Stimulated activated CD8-positive, alpha-beta memory T cell treated with anti-CD3 and anti-CD28 coated beads, Interleukin-4, amount 100 ng/mL, for 4 hours (primary cell): ENCODE measurements at regions not wholly inside any gene's neighbourhood (a gene's known extent, or its start where the extent isn't known, plus 50 kb on each side); places are given as distances from the start of the nearest gene placed in this dataset.

Source experiments
- DNase-seq, 2 donors: peaks; one replicate each; pipeline ENCODE4 v3.0.0-alpha.2; 2020; ENCODE audit warnings: low read depth in 2 of 2, low spot score in 1 of 2

- DNase-seq = no peak
Measured at GRCh38 chr14:87014856-87015255, 978.1 kb downstream of the GALC start.

- no peak for DNase-seq
Measured at GRCh38 chr14:87013583-87013982, 979.4 kb downstream of the GALC start.

DNA sequence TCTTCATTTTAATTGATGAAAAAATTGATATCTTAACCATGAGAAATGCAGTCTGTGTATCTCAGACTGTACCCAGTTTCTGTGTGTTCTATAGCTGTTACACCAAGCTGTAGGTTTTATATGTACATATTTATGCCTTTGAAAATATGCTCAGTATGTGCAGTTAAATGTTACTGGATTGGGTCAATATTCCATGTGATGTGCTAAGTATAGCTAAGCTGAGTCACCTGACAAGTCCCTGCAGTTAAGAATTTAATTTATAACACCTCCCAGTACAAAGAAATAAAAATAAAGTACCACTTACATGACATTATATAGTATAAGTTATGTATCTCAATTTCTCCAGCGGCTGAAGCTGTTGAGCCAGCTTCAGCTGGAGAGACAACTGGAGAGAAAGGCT lies 984.0 kb downstream of the GALC start:
- no peak for DNase-seq

- DNase-seq = no peak
Measured at GRCh38 chr14:87005280-87005679, 987.7 kb downstream of the GALC start.

DNA sequence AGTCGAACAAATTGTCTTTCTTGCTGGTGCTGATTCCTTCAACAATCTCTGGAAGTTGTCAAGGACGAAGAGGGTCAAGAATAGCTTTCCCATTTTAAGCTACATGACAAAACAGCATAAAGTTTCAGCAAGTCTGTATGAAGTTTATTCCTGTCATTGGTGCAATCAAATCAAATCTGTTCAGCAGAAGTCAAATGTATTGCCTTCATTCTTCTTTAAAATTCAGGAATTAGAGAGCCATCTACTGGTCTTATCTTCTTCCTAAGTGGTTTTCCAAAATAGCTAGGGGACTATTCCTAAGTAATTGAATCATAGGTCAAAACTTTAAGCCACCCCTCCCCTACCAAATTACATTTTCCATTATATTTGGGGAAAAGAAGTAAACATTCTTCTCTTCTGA lies 990.2 kb downstream of the GALC start:
- DNase-seq = no peak

DNA sequence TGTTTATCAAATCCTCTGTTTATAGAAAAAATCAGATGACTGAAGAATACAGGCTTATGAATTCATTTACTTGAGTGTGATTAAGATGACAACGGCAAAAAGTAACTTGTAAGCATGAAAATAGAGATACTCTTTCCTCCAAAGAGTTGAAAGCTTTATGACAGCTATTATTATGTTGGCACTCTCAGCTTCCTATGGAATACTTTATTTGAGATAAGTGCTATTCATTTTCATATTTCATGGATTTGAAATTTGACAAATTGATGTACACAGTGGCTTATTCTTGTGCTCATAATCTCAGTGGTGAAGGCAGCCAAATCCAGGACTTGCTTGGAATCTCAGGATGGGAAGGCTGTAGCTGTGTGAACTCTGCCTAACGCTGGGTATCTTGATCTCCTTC lies 991.6 kb downstream of the GALC start:
- no peak for DNase-seq

GRCh38 chr14:87000081-87000480 lies 992.9 kb downstream of the GALC start:
- no peak for DNase-seq

DNA sequence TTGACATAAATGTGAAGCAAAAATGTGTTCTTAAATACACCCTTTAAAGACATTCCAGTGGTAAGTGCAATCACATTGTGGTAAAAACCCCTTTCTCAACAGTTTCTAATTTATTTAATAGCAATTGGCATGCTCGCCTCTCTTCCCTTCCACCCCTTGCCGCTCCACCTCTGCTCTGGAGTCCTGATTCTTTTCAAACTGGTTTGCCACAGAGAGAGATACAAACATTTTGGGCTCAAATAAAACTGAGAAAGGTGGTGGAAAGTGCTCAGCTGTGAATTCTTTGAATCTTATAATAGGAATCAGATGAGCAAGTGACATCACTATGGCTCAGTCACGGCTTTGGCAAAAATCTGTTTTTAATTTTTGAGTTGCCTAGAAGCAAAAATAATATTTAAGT lies 993.9 kb downstream of the GALC start:
- no peak for DNase-seq

DNA sequence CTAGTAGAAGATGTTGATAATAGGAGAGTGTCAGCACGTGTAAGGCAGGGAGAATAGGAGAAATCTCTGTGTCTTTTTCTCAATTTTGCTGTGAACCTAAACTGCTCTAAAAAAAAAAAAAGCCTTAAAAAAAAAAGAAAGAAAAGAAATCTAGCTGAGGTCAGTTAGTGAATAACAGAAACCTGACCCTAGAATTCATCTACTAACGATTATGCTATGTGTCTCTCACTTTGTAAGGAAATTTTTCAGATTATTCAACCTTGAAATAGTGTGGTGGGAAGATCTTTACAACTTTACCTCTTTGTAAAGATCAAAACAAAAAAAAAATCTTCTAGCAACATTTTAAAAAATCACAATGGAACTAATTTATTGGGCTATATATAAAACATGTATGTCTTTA lies 995.7 kb downstream of the GALC start:
- DNase-seq = no peak

DNA sequence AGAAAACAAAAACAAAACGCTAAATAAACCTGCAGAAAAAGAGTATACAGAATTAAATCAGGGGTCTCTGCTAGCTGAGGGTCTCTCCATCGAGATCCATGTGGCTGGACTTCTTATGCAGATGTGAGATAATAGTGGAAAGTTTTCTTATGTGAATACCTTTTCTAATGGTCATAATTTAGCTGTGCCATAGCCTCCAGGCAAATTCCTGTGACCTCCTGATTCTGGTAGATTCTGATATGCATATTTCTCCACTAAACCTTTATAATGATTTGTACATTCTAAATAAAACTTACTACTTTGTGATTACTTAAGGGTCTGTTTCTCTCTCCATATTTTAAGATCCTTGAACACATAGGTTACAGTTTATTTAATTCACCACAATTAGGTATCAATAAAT lies 1002.6 kb downstream of the GALC start:
- DNase-seq = no peak

- no peak for DNase-seq
Measured at GRCh38 chr14:86989285-86989684, 1003.7 kb downstream of the GALC start.

DNA sequence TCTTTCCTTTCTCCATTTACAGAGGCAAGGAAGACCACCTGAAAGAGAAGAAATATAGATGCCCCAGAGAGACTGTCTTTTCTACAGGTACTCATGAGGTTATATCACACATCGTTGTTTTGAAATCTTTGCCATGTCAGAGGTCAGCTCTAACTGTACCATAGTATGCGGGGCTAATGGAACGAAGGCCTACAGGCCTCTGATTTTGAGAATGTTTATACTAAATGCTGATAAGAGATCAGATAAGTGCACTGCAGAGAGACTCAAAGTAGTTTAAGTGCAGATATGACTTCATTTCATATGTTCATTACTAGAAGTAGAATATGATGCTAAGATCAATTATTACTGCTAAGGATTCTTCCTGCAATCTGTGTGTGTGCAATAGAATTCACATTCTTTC lies 1005.0 kb downstream of the GALC start:
- no peak for DNase-seq

- DNase-seq = no peak
Measured at GRCh38 chr14:86973177-86973576, 1019.8 kb downstream of the GALC start.

- no peak for DNase-seq
Measured at GRCh38 chr14:86971292-86971691, 1021.7 kb downstream of the GALC start.

DNA sequence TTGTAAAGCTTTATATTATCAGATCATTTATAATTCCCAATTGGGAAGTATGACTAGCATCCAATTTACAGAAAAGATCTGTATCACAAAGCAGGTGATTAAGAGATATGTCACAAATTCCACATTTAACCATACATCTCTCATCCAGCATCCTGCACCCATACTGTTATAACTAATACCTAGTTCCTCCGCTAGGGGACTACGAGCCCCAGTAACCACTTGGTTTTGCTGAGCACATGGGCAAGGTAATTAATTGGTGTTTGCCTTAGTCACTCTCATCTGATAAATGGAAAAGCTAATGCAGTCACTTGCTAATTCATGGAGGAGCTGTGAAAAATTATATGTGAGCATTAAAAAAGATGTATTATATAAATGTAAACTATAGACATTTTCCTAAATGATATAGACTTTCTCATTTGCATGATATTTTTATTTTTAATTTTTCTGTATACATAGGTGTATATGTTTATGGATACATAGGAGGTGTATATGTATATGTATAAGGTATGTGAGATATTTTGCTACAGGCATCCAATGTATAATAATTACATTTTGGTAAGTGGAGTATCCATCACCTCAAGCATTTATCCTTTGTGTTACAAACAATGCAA lies 1031.8 kb downstream of the GALC start:
- DNase-seq = no peak

GRCh38 chr14:86955771-86956354 lies 1037.1 kb downstream of the GALC start:
- no peak for DNase-seq

DNA sequence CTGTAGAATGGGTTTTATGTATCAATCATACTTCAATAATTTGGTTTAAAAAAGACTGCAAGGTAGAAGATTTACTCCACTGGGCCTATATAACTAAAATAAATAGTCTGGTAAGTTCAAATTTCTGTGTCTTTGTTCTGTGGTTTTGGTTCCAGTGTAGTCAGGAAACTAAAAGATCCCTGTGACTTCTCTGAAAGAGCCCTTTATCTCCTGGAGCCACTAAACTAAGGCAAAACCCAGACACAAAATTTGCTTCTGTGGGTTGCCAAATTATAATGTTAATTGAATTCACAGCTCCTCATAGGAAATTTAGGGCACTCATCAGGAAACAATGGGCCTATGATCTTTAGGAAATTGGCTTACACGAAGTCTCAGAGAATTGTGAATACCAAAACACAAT lies 1038.4 kb downstream of the GALC start:
- DNase-seq = no peak

GRCh38 chr14:86946446-86946845 lies 1046.5 kb downstream of the GALC start:
- no peak for DNase-seq

GRCh38 chr14:86944434-86944833 lies 1048.5 kb downstream of the GALC start:
- no peak for DNase-seq

GRCh38 chr14:86943391-86944365 lies 1049.3 kb downstream of the GALC start:
- no peak for DNase-seq

DNA sequence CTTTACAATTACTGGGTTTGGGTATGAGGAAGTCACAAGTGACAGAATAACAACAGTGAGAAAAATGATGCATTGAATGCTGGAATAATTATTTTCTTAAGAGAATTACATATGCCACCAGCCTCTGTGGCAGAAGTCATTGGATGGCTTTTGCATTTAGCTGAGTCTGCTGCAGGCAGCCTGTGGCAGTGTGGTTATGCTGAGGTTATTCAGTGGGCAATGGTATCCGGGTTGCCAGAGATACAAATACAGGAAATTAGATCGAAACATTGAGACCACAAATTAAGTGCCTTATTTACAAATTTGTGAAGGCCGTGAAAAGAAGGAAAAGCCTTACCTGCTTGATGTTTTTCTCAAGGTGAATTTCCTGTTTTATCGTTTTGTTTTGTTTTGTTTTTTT lies 1050.0 kb downstream of the GALC start:
- no peak for DNase-seq

DNA sequence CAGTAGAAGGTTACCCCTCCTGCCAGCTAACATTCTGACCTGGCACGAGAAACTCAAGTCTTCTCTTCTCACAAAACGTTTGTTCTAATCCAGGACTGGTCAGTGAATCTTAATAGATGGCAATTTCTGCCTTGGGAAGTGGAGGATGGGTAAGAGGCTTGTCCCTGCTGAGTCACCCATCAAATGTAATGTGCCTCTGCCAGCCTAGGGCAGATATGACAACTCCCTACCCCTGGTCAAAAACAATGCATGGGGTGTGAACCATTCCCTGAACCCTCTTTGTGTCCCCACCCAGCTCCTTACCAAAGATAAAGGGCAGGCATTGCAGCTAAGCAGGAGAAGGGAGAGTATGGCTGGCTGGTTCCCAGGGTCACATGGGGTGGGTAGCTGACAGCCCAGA lies 1052.9 kb downstream of the GALC start:
- no peak for DNase-seq
